ENCODE measurements at regions not wholly inside any gene's neighbourhood (a gene's known extent, or its start where the extent isn't known, plus 50 kb on each side); places are given as distances from the start of the nearest gene placed in this dataset.

DNA sequence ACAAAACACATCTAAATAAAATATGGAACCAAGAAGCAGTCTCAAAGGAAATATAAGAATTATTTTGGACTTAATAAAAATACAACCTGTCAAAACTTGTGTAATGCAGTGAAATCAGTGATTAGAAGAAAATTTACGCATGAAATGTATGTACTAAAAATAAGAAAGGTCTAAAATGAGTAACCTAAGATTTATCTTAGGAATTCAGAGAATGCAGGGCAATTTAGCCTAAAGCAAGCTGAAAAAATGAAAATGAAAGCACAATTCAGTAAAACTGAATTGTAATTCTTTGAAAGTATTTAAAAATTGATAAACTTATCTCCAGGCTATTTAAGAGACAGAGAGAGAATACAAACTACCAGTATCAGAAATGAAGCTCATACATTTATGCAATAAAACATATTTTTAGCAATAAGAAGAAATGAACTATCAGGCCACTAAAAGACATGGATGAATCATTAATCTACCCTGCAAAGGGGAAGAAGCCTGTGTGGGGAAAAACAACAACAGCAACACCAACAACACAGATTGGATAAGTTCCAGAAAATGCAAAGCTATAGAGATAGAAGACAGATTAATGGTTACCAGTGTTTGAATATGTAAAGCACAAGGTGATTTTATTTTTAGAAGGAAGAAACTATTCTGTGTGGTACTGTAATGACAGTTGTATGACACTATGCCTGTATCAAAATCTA, 442.0 kb upstream of the ADGRL3 start:
- Histone ChIP-seq H3K4me3 (no peak overlapping the region), H3K9me3 (no peaks in the 10 kb centered on the region), H3K27ac (no peak overlapping the region), H3K36me3 (no peaks in the 10 kb centered on the region), H3K27me3 (no peaks in the 10 kb centered on the region), H3K4me1 (no peaks in the 10 kb centered on the region)
- DNase-seq, result no peak
- TF ChIP-seq CTCF (IDR thresholded peaks at IDR 0.05) (no peak), POLR2A (IDR thresholded peaks at IDR 0.05) (no peak)

DNA sequence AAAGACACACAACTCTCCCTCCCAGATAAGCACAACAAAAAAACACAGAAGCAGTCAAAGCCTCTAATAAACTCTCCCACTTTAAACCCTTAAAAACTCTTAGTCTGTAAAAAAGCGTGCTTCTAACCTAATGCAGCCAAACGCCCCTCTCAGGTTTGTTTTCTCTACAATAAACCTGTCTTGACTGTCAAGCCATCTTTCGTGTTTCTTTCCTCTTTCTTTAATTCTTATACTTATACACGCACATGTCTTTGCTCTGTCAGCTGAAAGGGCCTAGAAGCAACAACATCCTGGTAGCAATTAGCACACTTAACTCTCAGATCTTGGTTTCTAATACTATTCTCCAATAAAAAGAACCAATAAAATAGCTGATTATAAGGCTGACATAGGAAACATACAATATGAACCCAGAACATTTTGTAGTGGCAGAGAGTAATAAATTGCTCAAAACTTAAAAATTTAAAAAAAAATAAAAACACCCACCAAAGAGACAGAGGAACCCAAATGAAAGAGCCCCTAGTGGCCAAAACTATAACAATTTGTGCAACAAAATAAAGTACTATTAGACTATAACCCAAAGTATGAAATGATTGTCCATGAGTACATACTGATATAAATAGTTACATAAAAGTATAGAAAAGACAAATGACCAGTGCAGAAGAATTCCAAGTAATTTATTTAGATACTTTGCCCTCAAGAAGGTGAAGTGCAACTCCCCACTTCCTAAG, 440.4 kb upstream of the ADGRL3 start:
- no peaks in the 10 kb centered on the region for H3K36me3 ChIP-seq
- TF ChIP-seq CTCF (IDR thresholded peaks at IDR 0.05) (no peak), POLR2A (IDR thresholded peaks at IDR 0.05) (no peak)
- DNase-seq, result no peak
- no peaks in the 10 kb centered on the region for H3K9me3 ChIP-seq
- no peaks in the 10 kb centered on the region for H3K4me1 ChIP-seq
- no peaks in the 10 kb centered on the region for H3K27me3 ChIP-seq
- H3K27ac ChIP-seq, result no peak overlapping the region
- no peak overlapping the region for H3K4me3 ChIP-seq

DNA sequence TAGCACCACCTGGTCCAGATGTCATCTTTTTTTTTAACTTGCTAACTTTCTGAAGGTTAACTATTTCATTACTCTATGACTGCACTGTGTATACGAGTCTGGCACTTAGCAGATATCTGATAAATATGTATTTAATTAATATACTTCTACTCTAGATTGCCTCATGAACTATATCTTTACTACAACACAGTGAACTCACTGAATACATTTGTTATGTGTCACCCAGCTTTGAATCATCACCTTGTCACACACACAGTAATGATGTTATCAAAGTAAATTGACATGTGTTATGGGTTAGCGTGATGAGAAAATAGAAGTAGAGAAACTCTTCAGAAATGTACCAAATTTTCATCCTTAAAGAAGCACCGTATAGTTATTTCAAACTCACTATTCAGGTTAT, 419.3 kb upstream of the ADGRL3 start:
- no peak for DNase-seq

DNA sequence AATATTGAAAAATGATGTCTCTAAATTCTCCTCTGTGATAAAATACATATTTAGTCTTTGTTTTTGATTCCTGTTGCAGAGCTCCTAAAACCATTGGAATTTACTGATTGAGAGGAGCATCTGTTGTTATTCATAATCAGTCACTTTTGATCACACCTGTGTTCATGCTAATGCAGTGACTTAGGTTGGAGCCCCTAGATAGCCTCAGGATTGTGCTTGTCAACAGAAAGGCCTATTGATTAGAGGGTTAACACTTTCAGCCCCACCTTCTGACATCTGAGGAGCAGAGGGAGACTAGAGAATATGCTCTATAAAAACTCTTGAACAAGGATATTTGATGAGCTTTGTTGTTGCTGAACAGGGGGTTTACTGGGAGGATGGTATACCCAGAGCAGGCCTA, 409.5 kb upstream of the ADGRL3 start:
- Histone ChIP-seq H3K27ac (no peak overlapping the region), H3K4me3 (no peak overlapping the region), H3K27me3 (no peaks in the 10 kb centered on the region), H3K9me3 (no peaks in the 10 kb centered on the region), H3K4me1 (no peaks in the 10 kb centered on the region), H3K36me3 (no peaks in the 10 kb centered on the region)
- TF ChIP-seq POLR2A (IDR thresholded peaks at IDR 0.05), result no peak
- TF ChIP-seq CTCF (IDR thresholded peaks at IDR 0.05), result no peak
- no peak for DNase-seq

More for the DNA sequence above, 419.3 kb upstream of the ADGRL3 start:
- Histone ChIP-seq H3K27ac (no peak overlapping the region), H3K9me3 (no peaks in the 10 kb centered on the region), H3K36me3 (no peaks in the 10 kb centered on the region), H3K27me3 (no peaks in the 10 kb centered on the region), H3K4me3 (no peak overlapping the region), H3K4me1 (no peaks in the 10 kb centered on the region)
- no peak for TF ChIP-seq CTCF (IDR thresholded peaks at IDR 0.05)
- no peak for TF ChIP-seq POLR2A (IDR thresholded peaks at IDR 0.05)

DNA sequence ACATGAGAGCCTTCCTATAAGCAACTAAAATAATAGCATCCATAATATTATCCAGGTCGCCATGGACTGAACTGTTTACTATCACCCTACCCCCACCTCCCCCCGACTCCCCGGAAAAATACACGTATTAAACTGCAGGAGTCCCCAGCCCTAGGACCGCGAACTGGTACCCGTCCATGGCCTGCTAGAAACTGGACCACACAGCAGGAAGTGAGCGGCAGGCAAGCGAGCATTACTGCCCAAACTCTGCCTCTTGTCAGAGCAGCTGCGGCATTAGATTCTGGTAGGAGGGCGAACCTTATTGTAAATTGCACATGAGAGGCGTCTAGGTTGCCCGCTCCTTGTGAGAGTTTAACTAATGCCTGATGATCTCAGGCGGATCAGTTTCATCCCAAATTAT, 405.8 kb upstream of the ADGRL3 start:
- Histone ChIP-seq H3K36me3 (no peaks in the 10 kb centered on the region), H3K27ac (peak overlapping the region in 1 of 4 donors; percentile 10), H3K4me1 (no peaks in the 10 kb centered on the region), H3K9me3 (no peaks in the 10 kb centered on the region), H3K4me3 (no peak overlapping the region), H3K27me3 (no peaks in the 10 kb centered on the region)
- no peak for DNase-seq
- no peak for TF ChIP-seq POLR2A (IDR thresholded peaks at IDR 0.05)
- TF ChIP-seq CTCF (IDR thresholded peaks at IDR 0.05), result no peak

Measured in Peyer's patch (tissue), 4 donors.